HG03432 (cell line): ENCODE measurements at regions not wholly inside any gene's neighbourhood (a gene's known extent, or its start where the extent isn't known, plus 50 kb on each side); places are given as distances from the start of the nearest gene placed in this dataset.
"Not testable (repeated sequence)": the region's sequence is repeated elsewhere in the genome, so short reads cannot be mapped to it uniquely, and the experiment has no call there.

Experiments used
- ATAC-seq: cut with Tn5 transposase; IDR thresholded peaks from one replicate; pipeline ENCODE4 v1.9.1; 2021; ENCODE audit warnings: mild to moderate bottlenecking, moderate library complexity; ENCODE audit not compliant: unreplicated experiment

DNA sequence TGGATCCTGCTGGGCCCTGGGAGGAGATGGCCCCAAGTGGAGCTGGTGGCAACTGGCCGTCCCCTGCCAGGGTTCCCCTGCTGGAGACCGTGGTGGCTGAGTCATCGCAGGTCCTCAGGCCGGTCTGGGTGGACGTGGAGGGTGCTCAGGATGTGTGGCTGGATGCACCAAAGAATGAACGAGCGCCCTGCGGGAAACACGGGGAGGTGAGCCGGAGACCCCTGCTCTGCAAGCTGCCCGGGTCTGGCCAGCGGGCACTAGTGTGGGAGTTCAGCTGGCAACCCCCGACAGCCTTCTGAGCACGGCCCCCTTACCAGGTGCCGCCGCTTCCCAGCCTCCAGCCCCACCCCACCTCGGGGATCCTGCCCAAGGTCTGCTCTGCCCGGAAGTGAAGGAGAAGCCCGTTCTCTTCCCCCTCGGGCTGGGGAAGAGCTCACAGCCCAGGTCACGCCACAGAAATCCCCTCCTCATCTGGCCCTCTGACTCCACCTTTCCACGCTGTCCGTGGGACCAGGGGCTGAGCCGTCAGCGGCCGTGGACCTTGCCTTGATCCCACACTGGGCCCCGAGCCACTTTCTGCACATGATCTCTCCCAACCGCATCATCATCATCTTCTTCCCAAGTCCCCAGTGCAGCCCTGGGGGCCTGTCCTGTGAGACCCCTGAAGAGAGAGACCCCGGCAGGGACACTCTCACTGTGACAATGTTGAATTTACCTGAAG is 165.5 kb downstream of the KIF26A start:
- ATAC-seq, result no peak

DNA sequence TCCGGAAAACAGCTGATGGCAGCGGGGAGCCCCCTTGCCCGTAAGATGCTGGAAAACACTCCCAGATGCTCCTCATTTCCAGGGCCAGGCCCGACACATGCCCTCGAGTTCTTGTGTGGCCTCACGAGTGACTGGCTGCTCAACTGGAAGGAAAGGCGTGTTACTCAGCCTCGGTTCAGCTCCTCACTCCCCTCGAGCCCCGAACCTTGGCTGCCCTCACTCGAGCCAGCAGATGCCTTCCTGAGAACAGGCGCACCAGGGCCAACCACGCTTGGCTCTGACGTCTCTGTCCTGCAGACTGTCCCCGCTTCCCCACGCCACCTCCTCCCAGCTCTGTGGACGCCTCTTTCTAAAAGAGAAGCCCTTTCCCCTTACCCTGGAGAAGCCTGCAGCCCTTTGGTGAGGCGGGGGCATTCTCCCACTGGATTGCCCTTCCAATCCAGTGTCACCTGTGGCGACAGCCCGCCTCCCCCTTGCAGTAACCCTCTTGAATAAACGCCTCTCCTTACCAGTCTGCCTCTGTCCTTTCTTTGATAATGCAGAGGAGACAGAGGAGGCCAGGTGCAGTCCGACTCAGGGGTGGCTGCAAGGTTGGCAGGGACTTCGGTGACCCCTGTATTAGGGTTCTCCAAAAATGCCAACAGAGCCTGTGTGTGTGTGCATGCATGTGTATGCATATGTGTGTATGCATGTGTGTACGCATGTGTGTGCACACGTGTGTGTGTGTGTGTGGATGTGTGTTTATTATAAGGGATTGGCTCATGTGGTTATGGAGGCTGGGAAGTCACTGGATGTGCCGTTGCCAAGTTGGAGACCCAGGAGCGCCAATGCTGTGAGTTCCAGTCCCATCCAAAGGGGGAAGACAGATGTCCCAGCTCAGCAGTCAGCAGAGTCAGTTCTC is 166.3 kb downstream of the KIF26A start:
- no peak for ATAC-seq

GRCh38 chr14:104305511-104306449 is 167.4 kb downstream of the KIF26A start:
- no peak for ATAC-seq

DNA sequence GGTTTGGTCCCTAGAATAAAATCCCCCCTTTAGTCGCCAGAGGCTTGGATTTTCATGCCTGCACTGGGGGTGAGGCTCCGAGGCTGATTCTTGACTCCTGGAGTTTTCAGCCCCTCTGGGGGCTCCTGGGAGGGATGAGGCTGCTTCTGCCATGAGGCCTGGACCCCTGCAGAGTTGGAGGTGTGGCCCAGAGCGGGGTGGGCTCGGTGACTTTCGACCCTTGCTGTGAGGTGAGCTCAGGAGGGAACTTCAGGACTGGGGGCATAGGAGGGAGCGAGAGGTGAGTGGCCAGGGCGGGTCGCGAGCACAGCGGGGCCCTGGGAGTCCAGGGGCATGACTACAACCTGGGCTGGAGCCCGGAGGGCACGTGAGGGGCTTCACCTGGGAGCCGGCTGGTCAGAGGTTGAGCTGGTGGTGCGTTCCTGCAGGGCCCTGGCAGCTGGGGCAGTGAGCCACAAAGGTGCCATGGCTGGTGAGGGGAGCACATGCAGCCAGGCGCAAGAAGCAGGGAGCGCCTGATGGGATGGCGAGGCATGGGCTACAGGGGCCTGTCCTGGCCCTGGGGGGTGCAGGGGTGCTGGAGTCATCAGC is 168.2 kb downstream of the KIF26A start:
- ATAC-seq, result no peak

GRCh38 chr14:104307246-104307626 is 168.8 kb downstream of the KIF26A start:
- no peak for ATAC-seq

GRCh38 chr14:104307627-104308401 is 169.4 kb downstream of the KIF26A start:
- ATAC-seq, result no peak

DNA sequence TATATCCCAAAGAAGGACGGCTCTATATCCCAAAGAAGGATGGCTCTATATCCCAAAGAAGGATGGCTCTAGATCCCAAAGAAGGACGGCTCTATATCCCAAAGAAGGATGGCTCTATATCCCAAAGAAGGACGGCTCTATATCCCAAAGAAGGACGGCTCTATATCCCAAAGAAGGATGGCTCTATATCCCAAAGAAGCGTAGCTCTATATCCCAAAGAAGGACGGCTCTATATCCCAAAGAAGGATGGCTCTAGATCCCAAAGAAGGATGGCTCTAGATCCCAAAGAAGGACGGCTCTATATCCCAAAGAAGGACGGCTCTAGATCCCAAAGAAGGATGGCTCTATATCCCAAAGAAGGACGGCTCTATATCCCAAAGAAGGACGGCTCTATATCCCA is 170.1 kb downstream of the KIF26A start:
- ATAC-seq, result not testable (repeated sequence)

- ATAC-seq, result no peak
These were observed 171.4 kb downstream of the KIF26A start for GRCh38 chr14:104309657-104310369.

DNA sequence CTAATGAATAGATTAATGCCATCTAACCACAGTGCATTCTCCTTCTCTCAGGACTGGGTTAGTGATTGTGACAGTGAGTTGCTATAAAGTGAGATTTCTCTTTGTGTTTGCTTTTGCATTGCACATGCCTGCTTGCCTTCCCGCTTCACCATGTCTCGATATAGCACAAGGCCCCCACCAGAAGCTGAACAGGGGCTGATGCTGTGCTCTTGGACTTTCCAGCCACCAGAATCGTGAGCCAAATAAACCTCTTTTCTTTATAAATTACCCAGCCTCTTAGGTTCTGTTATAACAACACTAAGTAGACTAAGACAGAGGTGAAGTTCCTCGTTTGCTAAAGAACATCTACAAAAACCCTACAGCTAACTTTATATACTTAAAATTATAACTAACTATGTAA is 173.0 kb downstream of the KIF26A start:
- no peak for ATAC-seq

- ATAC-seq, result no peak
These were observed 175.3 kb downstream of the KIF26A start for GRCh38 chr14:104313674-104314073.

DNA sequence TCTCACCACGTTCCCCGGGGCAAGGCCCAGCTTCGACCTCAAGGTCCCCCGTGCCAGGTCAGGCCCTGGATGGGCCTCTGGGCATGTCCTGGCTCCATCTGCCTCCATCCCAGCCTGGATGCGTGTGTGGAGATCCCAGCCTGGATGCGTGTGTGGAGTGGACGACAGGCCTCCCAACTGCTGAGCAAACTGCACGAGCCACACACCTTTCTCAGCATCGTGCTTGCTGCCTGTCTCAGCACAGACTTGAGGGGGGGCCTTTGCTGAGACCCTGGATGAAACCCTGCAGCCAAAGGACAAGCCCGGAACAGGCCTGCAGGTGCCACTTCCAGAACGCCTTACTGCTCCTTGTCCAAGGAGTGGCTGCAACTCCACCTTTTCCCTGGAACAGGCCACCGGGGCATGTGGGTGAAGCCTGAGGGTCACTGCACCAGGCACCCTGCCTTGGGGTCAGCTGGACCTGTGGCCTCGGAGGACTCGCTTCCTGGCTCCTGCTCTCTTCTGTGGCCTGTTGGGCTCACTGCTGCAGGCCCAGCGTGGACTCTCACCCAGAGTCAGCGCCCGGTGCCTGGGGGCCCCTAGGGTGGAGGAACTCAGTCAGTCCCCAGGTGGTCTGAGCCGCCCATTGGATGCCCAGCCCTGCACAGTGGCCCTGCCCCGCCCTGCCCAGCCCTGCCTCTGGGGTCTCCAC is 176.0 kb downstream of the KIF26A start:
- ATAC-seq, result no peak

DNA sequence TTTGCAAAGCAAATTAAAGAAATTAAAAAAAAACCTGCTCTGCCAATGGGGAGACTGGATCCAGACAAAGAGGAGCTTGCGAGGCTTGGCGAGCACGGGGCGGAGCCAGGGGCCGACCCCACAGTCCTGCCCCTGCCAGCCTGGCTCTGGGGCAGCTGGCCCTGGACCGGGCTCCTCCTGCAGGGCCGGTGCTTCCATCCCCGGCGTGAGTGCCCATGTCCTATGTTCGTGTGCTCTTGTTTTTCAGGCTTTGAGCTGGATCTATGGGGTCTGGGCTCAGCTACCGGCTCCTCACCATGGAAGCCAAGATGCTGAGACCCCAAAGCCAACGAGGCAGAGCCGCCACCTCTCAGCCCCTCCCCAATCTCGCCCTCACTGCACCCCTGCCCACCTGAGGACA is 176.8 kb downstream of the KIF26A start:
- no peak for ATAC-seq

- no peak for ATAC-seq
These were observed 177.2 kb downstream of the KIF26A start for GRCh38 chr14:104315625-104316024.

DNA sequence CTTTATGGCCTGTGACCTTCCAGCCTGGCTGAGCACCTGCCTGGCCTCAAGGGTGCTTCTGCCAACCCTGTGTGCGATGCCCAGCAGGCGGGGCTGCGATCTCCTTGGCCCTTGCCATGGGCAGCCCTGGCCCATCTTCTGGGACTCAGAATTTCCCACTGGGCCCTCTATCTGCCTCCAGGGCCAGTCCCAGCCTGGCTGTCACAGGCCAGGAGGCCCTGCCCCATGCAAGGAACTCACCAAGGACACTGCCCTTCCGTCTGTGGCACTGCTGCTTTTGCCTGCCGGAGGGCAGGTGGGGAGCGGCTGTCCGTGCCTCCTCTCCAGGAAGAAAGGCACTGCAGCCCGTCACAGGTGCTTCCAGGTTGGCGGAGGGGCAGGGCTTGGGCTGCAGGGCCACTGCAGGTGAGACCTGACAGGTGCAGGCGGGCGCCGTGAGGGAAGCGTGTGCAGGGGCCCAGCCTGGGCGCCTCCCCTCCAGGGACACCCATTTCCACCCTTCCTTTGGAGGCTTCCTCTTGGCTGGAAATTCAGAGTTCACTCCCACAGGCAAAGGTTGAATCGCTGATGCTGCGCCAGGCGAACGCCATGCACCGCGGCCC is 177.8 kb downstream of the KIF26A start:
- ATAC-seq, result no peak

GRCh38 chr14:104316723-104317491 is 178.5 kb downstream of the KIF26A start:
- no peak for ATAC-seq

DNA sequence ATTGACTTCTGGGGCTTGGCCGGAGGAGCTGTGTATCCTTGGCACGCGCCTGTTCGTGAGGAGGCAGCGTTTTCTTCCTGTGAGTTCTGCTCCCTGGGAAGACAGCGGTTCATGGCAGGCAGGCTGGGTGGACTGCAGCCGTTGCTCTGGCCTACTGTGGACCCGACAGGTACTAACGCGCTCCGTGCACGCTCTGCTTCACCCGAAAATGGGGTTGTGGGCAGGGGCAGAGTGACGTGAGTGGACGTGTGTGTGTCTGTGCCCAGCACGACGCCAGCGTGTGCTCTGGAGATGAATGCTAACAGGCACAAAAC is 179.1 kb downstream of the KIF26A start:
- no peak for ATAC-seq

DNA sequence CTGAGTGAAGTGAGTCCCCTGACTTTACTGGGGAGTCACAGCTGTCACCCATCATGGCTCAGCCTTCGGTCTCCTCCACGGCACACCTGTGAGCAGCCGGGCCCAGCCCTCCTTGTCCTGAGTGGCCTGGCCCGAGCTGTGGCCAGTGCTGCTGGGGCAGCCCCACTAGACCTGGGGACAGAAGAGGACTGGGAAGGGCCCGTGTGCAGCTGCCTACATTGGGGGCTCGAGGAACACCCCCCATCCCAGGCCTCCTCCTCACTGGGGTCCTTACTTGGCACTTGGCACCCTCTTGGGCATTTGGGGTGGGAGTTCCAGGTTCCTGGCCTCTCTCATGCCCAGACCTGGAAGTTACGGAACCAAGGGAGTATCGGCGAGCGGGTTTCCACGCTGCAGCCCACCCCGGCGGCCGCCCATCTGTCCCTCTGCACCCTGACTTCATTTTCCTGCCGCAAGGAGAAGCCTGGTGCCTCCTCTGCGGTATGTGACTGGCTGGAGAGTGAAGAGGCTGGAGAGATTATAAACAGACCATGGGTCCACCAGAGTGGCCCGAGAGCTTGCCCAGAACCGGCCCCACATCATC is 179.7 kb downstream of the KIF26A start:
- no peak for ATAC-seq
